ENCODE measurements at regions not wholly inside any gene's neighbourhood (a gene's known extent, or its start where the extent isn't known, plus 50 kb on each side); places are given as distances from the start of the nearest gene placed in this dataset.

- DNase-seq (ENCODE audit: low read depth in 1 of 2, low spot score in 1 of 2) (no peak), FAIRE-seq (no peak), ATAC-seq (no peak)
- TF ChIP-seq HDAC2 (IDR thresholded peaks at IDR 0.05) (no peak), FOSL2 (IDR thresholded peaks at IDR 0.05) (no peak), FOSL2 (CRISPR knock-in tag; IDR thresholded peaks at IDR 0.05) (no peak), JUN (IDR thresholded peaks at IDR 0.05) (no peak), POLR2A (IDR thresholded peaks at IDR 0.05; ENCODE audit: low read length) (no peak), MAFK (IDR thresholded peaks at IDR 0.05; ENCODE audit: partially characterized antibody) (no peak), RCOR1 (IDR thresholded peaks at IDR 0.05; ENCODE audit: low read depth, low read length) (no peak), HOXA7 (CRISPR knock-in tag; IDR thresholded peaks at IDR 0.05) (no peak), BCL3 (IDR thresholded peaks at IDR 0.05) (no peak), RFX5 (IDR thresholded peaks at IDR 0.05) (no peak), FOXS1 (CRISPR knock-in tag; IDR thresholded peaks at IDR 0.05) (no peak), PHF8 (IDR thresholded peaks at IDR 0.05; ENCODE audit: borderline replicate concordance, low read depth) (no peak), SREBF2 (IDR thresholded peaks at IDR 0.05) (no peak), ZNF302 (CRISPR knock-in tag; IDR thresholded peaks at IDR 0.05) (no peak), ZFP36 (IDR thresholded peaks at IDR 0.05; ENCODE audit: borderline replicate concordance, partially characterized antibody) (no peak), HMGXB4 (CRISPR knock-in tag; IDR thresholded peaks at IDR 0.05; ENCODE audit: borderline replicate concordance) (no peak), NR3C1 (IDR thresholded peaks at IDR 0.05) (no peak), ZC3H11A (IDR thresholded peaks at IDR 0.05) (no peak), EHF (CRISPR knock-in tag; IDR thresholded peaks at IDR 0.05) (no peak), RNF2 (IDR thresholded peaks at IDR 0.05; ENCODE audit: borderline replicate concordance, low read depth) (no peak)
- no peaks in the 10 kb centered on the region for H3K9me3 ChIP-seq
- 8% methylated on average over 1 of the region's 1 CpG for WGBS (ENCODE audit: missing lambda C conversion rate)
- H3K4me2 ChIP-seq, result no peak overlapping the region
- H3K27ac ChIP-seq, result no peak overlapping the region
- no peak overlapping the region for H3K4me3 ChIP-seq
- CTCF ChIA-PET, result no interaction called here
- no peaks in the 10 kb centered on the region for H3K4me1 ChIP-seq
- POLR2A ChIA-PET, result no interaction called here
These were observed 482.7 kb downstream of the RIT2 start for GRCh38 chr18:42632801-42633200.

- TF ChIP-seq CBX2 (IDR thresholded peaks at IDR 0.05; ENCODE audit: borderline replicate concordance, low read depth), result no peak
- no peak for TF ChIP-seq MAZ (IDR thresholded peaks at IDR 0.05; ENCODE audit: borderline replicate concordance, low read depth, low read length)
- no peak for TF ChIP-seq POLR2AphosphoS2 (conservative IDR thresholded peaks at IDR 0.05; ENCODE audit: low read length)
- no peak for TF ChIP-seq HDAC2 (IDR thresholded peaks at IDR 0.05)
- no peak for TF ChIP-seq REST (IDR thresholded peaks at IDR 0.05)
- FAIRE-seq, result no peak
- DNase-seq (ENCODE audit: low read depth in 1 of 2, low spot score in 1 of 2), result peak in 1 of 2 experiments; percentile 0
- no peaks in the 10 kb centered on the region for H3K9me3 ChIP-seq
- ChIA-PET CTCF (no interaction called here), POLR2A (no interaction called here)
- no peak overlapping the region for H3K4me3 ChIP-seq
- no peak for ATAC-seq
- no peak overlapping the region for H3K27ac ChIP-seq
- no peak overlapping the region for H3K4me2 ChIP-seq
- no peaks in the 10 kb centered on the region for H3K4me1 ChIP-seq
- 2% methylated on average over 3 of the region's 3 CpGs for WGBS (ENCODE audit: missing lambda C conversion rate)
These were observed 480.0 kb downstream of the RIT2 start for GRCh38 chr18:42635378-42636048.
